ENCODE measurements at regions not wholly inside any gene's neighbourhood (a gene's known extent, or its start where the extent isn't known, plus 50 kb on each side); places are given as distances from the start of the nearest gene placed in this dataset.

- H3K4me3 ChIP-seq (ENCODE audit: low read length), result no peak overlapping the region
- no peak for DNase-seq (ENCODE audit: low read depth)
- TF ChIP-seq, protein P1, sequence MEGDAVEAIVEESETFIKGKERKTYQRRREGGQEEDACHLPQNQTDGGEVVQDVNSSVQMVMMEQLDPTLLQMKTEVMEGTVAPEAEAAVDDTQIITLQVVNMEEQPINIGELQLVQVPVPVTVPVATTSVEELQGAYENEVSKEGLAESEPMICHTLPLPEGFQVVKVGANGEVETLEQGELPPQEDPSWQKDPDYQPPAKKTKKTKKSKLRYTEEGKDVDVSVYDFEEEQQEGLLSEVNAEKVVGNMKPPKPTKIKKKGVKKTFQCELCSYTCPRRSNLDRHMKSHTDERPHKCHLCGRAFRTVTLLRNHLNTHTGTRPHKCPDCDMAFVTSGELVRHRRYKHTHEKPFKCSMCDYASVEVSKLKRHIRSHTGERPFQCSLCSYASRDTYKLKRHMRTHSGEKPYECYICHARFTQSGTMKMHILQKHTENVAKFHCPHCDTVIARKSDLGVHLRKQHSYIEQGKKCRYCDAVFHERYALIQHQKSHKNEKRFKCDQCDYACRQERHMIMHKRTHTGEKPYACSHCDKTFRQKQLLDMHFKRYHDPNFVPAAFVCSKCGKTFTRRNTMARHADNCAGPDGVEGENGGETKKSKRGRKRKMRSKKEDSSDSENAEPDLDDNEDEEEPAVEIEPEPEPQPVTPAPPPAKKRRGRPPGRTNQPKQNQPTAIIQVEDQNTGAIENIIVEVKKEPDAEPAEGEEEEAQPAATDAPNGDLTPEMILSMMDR (conservative IDR thresholded peaks at IDR 0.05; ENCODE audit: low read depth, low read length), result no peak
Observed at GRCh38 chr12:34097213-34097612, 74.9 kb downstream of the ALG10 start.

DNA sequence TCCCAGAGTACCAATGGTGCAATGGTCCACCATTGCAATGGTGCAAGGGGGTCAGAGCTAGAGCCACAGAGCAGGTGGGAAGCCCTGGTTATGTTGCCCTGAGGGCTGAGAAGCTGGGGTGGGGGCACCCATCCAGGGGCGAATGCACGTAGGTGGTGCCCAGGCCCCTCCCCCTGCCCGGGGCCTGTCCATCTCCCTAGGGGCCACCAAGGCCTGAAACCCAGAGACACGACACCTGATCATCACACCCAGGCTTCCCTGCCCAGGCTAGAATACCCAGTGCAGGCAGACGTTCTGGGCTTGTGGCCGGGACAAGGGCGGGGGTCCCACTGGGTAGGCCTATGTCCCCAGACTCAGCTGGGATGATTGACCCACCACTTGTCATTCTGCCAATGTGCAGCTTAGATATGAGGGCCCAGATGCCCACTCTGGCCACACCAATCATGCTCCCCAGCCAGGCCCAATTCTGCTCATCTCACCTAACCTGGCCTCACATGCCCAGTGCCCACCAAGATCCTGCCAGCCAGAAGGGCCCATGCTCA lies 83.2 kb downstream of the ALG10 start:
- no peak for DNase-seq (ENCODE audit: low read depth)
- H3K4me3 ChIP-seq (ENCODE audit: low read length), result no peak overlapping the region
- TF ChIP-seq, protein P1 (conservative IDR thresholded peaks at IDR 0.05; ENCODE audit: low read depth, low read length), result no peak

DNA sequence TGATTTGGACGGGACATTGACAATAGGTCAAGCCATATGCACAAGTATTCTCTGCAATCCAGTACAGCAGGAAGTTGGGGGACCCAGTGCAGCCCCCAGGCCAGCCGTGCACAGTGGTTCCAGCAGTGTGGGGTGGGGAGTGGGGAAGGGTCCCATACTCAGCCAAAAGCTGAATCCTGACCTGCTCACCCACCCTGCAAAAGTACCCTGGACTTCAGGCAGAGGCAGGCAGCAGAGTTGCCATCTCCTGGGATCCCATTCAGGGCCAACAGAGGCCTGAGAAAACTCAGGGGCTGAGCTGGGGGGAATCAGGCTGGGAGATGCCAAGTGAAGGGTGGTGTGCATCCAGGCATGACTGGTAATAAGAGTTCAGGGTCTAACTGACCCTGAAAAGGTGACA lies 83.9 kb downstream of the ALG10 start:
- no peak overlapping the region for H3K4me3 ChIP-seq (ENCODE audit: low read length)
- DNase-seq (ENCODE audit: low read depth), result no peak
- TF ChIP-seq, protein P1 (conservative IDR thresholded peaks at IDR 0.05; ENCODE audit: low read depth, low read length), result no peak

DNA sequence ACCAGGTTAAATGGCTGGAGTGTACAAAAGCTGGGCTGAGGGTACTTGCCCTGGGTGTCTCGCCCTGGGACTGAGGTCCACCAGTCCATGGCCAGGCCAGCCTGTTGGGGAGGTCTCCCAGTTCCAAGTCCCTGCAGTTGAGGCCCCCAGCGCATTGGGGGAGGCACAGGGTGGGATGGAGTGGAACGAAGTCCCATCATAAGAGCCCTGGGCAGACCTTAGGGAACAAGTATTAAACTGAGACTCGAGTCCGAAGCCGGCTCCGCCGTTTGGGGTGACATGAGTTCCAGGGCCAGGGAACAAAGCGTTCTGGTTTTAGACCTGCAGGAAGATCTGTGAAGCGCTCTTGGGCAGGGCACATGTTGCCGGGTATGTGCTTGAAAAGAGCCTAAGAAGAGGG lies 84.7 kb downstream of the ALG10 start:
- H3K4me3 ChIP-seq (ENCODE audit: low read length), result no peak overlapping the region
- DNase-seq (ENCODE audit: low read depth), result no peak
- TF ChIP-seq, protein P1 (conservative IDR thresholded peaks at IDR 0.05; ENCODE audit: low read depth, low read length), result no peak

DNA sequence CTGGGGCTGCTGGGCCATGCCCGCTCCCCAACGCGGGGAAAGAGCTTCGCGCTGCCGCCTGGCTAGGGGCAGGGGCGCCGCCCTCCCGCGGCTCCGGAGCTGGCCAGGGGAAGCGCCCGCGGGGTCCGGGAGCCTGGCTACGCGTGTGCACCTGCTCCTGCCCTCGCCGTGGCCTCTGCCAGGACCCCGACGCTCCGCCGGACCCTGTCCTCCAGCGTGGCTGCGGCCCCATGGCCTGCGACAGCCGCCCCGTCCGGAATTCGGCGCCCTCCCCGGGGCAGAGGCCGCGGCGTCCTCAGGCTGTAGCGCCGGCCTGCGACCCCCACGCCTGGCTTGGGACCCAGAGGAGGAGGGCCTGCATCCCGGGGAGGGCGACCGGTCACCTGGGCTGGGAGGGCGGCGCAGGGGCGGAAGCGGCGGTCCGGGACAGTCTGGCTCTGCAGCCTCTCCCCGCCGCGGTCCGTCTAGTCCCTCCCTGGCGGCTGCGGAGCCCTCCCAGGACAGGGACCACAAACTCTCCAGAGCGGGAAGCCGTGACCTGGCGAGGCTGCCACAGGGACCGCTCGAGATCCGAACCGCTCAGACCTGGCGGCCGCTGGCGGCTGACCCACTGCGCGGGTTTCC lies 85.6 kb downstream of the ALG10 start:
- no peak overlapping the region for H3K4me3 ChIP-seq (ENCODE audit: low read length)
- TF ChIP-seq, protein P1 (conservative IDR thresholded peaks at IDR 0.05; ENCODE audit: low read depth, low read length), result no peak

DNA sequence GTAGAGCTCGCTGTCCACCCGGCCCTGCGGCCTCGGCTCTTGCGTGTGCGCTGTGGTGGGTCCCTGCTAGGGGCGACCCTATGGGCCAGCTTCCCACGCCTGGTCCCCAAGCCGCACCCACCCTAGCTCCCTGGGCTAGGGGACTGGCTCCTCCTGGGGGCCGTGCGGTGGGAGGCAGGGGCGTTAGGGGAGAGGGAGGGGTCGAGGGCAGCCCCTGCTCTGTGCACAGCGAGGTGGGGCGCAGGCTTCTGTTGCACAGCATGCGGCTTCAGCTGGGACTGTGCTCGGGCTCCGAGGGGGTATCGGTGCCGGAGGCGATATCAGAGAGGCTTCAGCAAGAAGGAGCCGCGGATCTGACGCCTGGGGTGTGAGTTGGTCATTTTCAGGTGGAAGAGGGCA lies 86.1 kb downstream of the ALG10 start:
- TF ChIP-seq, protein P1 (conservative IDR thresholded peaks at IDR 0.05; ENCODE audit: low read depth, low read length), result no peak
- H3K4me3 ChIP-seq (ENCODE audit: low read length), result no peak overlapping the region
- DNase-seq (ENCODE audit: low read depth), result no peak

More for the DNA sequence above, 85.6 kb downstream of the ALG10 start:
- no peak for DNase-seq (ENCODE audit: low read depth)

DNA sequence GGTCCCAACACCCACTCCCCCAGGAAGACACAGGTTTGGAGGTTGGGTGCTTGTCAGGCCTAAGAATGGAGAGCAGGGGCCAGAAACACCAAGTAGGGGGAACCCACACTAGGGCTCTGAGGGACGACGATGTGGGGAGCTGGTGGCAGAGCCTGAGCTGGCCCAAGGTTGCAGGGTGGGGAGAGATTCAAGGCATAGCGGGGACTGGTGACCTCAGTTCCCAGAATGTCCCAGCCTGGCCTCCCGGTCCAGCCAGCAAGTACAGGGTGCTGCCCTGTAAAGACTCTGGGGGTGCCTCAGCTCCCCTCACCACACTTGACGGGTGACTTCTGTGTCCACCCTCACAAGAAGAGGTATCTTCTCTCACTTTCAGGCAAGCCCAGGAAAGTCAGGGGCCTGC lies 86.7 kb downstream of the ALG10 start:
- DNase-seq (ENCODE audit: low read depth), result no peak
- TF ChIP-seq, protein P1 (conservative IDR thresholded peaks at IDR 0.05; ENCODE audit: low read depth, low read length), result no peak
- H3K4me3 ChIP-seq (ENCODE audit: low read length), result no peak overlapping the region
